H1 (cell line): ENCODE measurements at regions not wholly inside any gene's neighbourhood (a gene's known extent, or its start where the extent isn't known, plus 50 kb on each side); places are given as distances from the start of the nearest gene placed in this dataset.

Experiments
- CTCF ChIA-PET: fragments of 300-600 bp; sonication (Branson Sonifier 250); formaldehyde crosslinking; loops from one replicate; lab custom pipeline; 2021; ENCODE audit not compliant: partially characterized antibody; lab: Charles Lee
- POLR2A ChIA-PET: fragments of 300-600 bp; sonication (Branson Sonifier 250); formaldehyde crosslinking; loops from one replicate; lab custom pipeline; 2021; ENCODE audit warnings: inconsistent platforms; ENCODE audit not compliant: partially characterized antibody; lab: Charles Lee
- DNase-seq, 2 experiments: peaks; one replicate each; pipeline versions ENCODE4 v3.0.0 to v3.0.0-alpha.2; 2010 to 2022; ENCODE audit warnings: low spot score in 2 of 2, low read depth in 1 of 2, mixed read lengths in 1 of 2
- FAIRE-seq: peaks from 2 replicates; lab custom pipeline; 2011; peaks lifted over from hg19 to GRCh38; lab: Jason Lieb, UNC
- H2AFZ ChIP-seq: 2 replicates; pipeline ENCODE4 v1.8.1; 2012; ENCODE audit warnings: low read length, inconsistent platforms
- H2AK5ac ChIP-seq: 2 replicates; pipeline ENCODE4 v1.6.1; 2013; ENCODE audit warnings: low read depth, low read length
- H2BK120ac ChIP-seq: replicated peaks from 2 replicates; pipeline ENCODE3; 2013; ENCODE audit warnings: low read depth, low read length, inconsistent platforms
- H2BK12ac ChIP-seq: 2 replicates; pipeline ENCODE4 v1.6.1; 2013; ENCODE audit warnings: low read depth, low read length
- H2BK15ac ChIP-seq: 2 replicates; pipeline ENCODE4 v1.6.1; 2013; ENCODE audit warnings: low read length
- H2BK20ac ChIP-seq: 2 replicates; pipeline ENCODE4 v1.6.1; 2013; ENCODE audit warnings: low read length
- H2BK5ac ChIP-seq: 2 replicates; pipeline ENCODE4 v1.6.1; 2013; ENCODE audit warnings: low read depth, low read length
- H3K14ac ChIP-seq: 2 replicates; pipeline ENCODE4 v1.6.1; 2013; ENCODE audit warnings: inconsistent platforms; ENCODE audit not compliant: insufficient read length
- H3K18ac ChIP-seq: 2 replicates; pipeline ENCODE4 v1.6.1; 2013; ENCODE audit warnings: low read length; ENCODE audit errors: extremely low read depth
- H3K23ac ChIP-seq: 2 replicates; pipeline ENCODE4 v1.6.1; 2013; ENCODE audit warnings: inconsistent platforms; ENCODE audit not compliant: insufficient read length
- H3K23me2 ChIP-seq: 2 replicates; pipeline ENCODE4 v1.6.1; 2013; ENCODE audit warnings: low read depth, low read length
- H3K27ac ChIP-seq: 2 replicates; pipeline ENCODE4 v1.6.1; 2011; ENCODE audit warnings: low read depth, low read length, inconsistent platforms
- H3K27me3 ChIP-seq, 4 experiments: replicated peaks in 1 of 4; 1 replicate in 1 of 4; 2 replicates in 3 of 4; pipeline versions ENCODE4 v1.6.1 to v1.8.1; 2011 to 2013; ENCODE audit warnings: low read length in 3 of 4, mild to moderate bottlenecking in 3 of 4, inconsistent platforms in 2 of 4, mixed read lengths in 2 of 4, moderate library complexity in 1 of 4; ENCODE audit not compliant: control insufficient read depth in 3 of 4, insufficient read depth in 3 of 4; ENCODE audit errors: extremely low read depth in 1 of 4
- H3K36me3 ChIP-seq, 4 experiments: 2 replicates each; pipeline versions ENCODE4 v1.6.1 to v1.8.1; 2011 to 2013; ENCODE audit warnings: mild to moderate bottlenecking in 4 of 4, low read length in 3 of 4, moderate library complexity in 2 of 4, control low read depth in 1 of 4, inconsistent platforms in 1 of 4; ENCODE audit not compliant: insufficient read depth in 4 of 4, control insufficient read depth in 2 of 4
- H3K4ac ChIP-seq: replicated peaks from 2 replicates; pipeline ENCODE3; 2013; ENCODE audit warnings: low read length, low read depth, mixed read lengths, inconsistent platforms; ENCODE audit not compliant: insufficient read length
- H3K4me1 ChIP-seq, 4 experiments: replicated peaks in 1 of 4; 1 replicate in 1 of 4; 2 replicates in 3 of 4; pipeline versions ENCODE4 v1.6.1 to v1.8.1; 2011 to 2013; ENCODE audit warnings: low read length in 3 of 4, inconsistent platforms in 2 of 4, mixed read lengths in 1 of 4; ENCODE audit not compliant: insufficient read depth in 4 of 4, control insufficient read depth in 3 of 4
- H3K4me2 ChIP-seq, 2 experiments: 2 replicates each; pipeline versions ENCODE4 v1.6.1 to v1.8.1; 2011 to 2013; ENCODE audit warnings: low read depth in 2 of 2, low read length in 2 of 2, control low read depth in 1 of 2, inconsistent platforms in 1 of 2, mild to moderate bottlenecking in 1 of 2; ENCODE audit not compliant: insufficient read depth in 1 of 2
- H3K4me3 ChIP-seq, 4 experiments: fragments of 200-600, 300-600 bp in 1 of 4; sonication (generic), shearing (Covaris generic), sonication (Bioruptor Twin) in 1 of 4; 2 replicates each; pipeline versions ENCODE4 v1.5.1 to v1.8.1; 2011 to 2016; ENCODE audit warnings: low read length in 4 of 4, low read depth in 3 of 4, control low read depth in 2 of 4, inconsistent platforms in 2 of 4, mild to moderate bottlenecking in 2 of 4, mixed read lengths in 1 of 4, moderate library complexity in 1 of 4; ENCODE audit not compliant: insufficient read depth in 2 of 4; ENCODE audit errors: extremely low read depth in 1 of 4
- H3K56ac ChIP-seq: replicated peaks from 2 replicates; pipeline ENCODE3; 2013; ENCODE audit warnings: low read depth, mild to moderate bottlenecking, mixed read lengths, low read length, inconsistent platforms; ENCODE audit not compliant: insufficient read length
- H3K79me1 ChIP-seq: 2 replicates; pipeline ENCODE4 v1.6.1; 2013; ENCODE audit warnings: low read depth, low read length, control low read depth
- H3K79me2 ChIP-seq, 2 experiments: 2 replicates each; pipeline versions ENCODE4 v1.6.1 to v1.8.1; 2012 to 2013; ENCODE audit warnings: low read length in 2 of 2, mild to moderate bottlenecking in 2 of 2, inconsistent platforms in 1 of 2; ENCODE audit not compliant: insufficient read depth in 2 of 2, control insufficient read depth in 1 of 2
- H3K9ac ChIP-seq, 4 experiments: replicated peaks in 1 of 4; 1 replicate in 1 of 4; 2 replicates in 3 of 4; pipeline versions ENCODE4 v1.6.1 to v1.8.1; 2011 to 2013; ENCODE audit warnings: low read depth in 3 of 4, low read length in 3 of 4, control low read depth in 2 of 4, mild to moderate bottlenecking in 2 of 4, moderate library complexity in 2 of 4, inconsistent platforms in 1 of 4; ENCODE audit errors: extremely low read depth in 1 of 4
- H3K9me3 ChIP-seq, 2 experiments: 2 replicates each; pipeline versions ENCODE4 v1.6.1 to v1.8.1; 2012 to 2013; ENCODE audit warnings: mild to moderate bottlenecking in 2 of 2, moderate library complexity in 2 of 2, control low read depth in 1 of 2, inconsistent platforms in 1 of 2, low read depth in 1 of 2, low read length in 1 of 2, mixed read lengths in 1 of 2; ENCODE audit not compliant: insufficient read depth in 2 of 2
- H4K20me1 ChIP-seq, 2 experiments: replicated peaks in 1 of 2; 2 replicates each; pipeline versions ENCODE3 to v1.8.1; 2011 to 2013; ENCODE audit warnings: inconsistent platforms in 2 of 2, low read length in 2 of 2, mild to moderate bottlenecking in 1 of 2; ENCODE audit not compliant: insufficient read depth in 2 of 2, control insufficient read depth in 1 of 2
- H4K5ac ChIP-seq: 2 replicates; pipeline ENCODE4 v1.6.1; 2013; ENCODE audit warnings: low read length, low read depth, mixed read lengths, inconsistent platforms; ENCODE audit not compliant: insufficient read length
- H4K8ac ChIP-seq: 2 replicates; pipeline ENCODE4 v1.8.0; 2013; ENCODE audit warnings: mild to moderate bottlenecking, moderate library complexity, low read length, inconsistent platforms; ENCODE audit not compliant: insufficient read depth; ENCODE audit errors: extremely low read depth
- H4K91ac ChIP-seq: replicated peaks from 2 replicates; pipeline ENCODE3; 2013; ENCODE audit warnings: low read length, mixed read lengths, inconsistent platforms; ENCODE audit not compliant: insufficient read length
- ATF2 ChIP-seq: IDR thresholded peaks from 2 replicates; pipeline ENCODE4 v1.6.1; 2012; ENCODE audit warnings: low read length, inconsistent platforms
- CHD1 ChIP-seq: IDR thresholded peaks from 2 replicates; pipeline ENCODE4 v1.6.1; 2012; ENCODE audit warnings: low read depth, low read length, improper control_type of control experiment
- HDAC2 ChIP-seq, 2 experiments: fragments of 300-600 bp in 1 of 2; sonication (generic) in 1 of 2; IDR thresholded peaks; 2 replicates each; pipeline ENCODE4 v1.6.1; 2011 to 2012; ENCODE audit warnings: low read depth in 2 of 2, low read length in 2 of 2, mild to moderate bottlenecking in 2 of 2, moderate library complexity in 2 of 2, borderline replicate concordance in 1 of 2, inconsistent platforms in 1 of 2
- RBBP5 ChIP-seq: IDR thresholded peaks from 2 replicates; pipeline ENCODE4 v1.7.1; 2012; ENCODE audit warnings: low read depth, mild to moderate bottlenecking, inconsistent platforms, low read length, moderate library complexity, borderline replicate concordance

DNA sequence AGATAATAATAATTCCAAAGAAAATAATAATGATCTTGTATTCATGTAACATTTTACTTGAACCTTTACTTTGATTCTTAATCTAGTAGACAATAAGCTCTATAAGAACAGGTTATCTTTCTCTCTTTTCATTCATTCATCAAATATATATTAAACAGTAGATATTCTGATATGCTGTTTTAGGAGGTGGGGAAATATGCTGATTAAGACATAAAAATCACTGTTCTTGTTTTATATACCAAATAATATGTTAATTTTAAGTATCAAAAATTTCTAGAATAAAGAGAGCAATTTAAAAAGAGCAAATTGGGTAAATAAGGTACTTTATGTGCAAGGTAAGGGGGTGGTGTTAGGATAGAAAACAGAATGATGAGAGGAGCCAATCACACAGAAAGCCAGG, 401.9 kb downstream of the PDHA2 start:
- ChIA-PET CTCF (interaction anchor here (0.5 kb wide), 1 partner anchor 71 kb away, joined by 3 read pairs; no protein-coding TSS in a partner anchor), POLR2A (no interaction called here)
- no peak overlapping the region for H3K4ac ChIP-seq
- no peak overlapping the region for H4K91ac ChIP-seq
- H3K27me3 ChIP-seq = no peaks in the 10 kb centered on the region
- H3K4me1 ChIP-seq = no peaks in the 10 kb centered on the region
- H3K27ac ChIP-seq = no peak overlapping the region
- H3K23ac ChIP-seq = no peak overlapping the region
- H3K14ac ChIP-seq = no peak overlapping the region
- no peak overlapping the region for H2BK120ac ChIP-seq
- H3K9ac ChIP-seq = no peak overlapping the region
- H4K20me1 ChIP-seq = no peaks in the 10 kb centered on the region
- no peak overlapping the region for H3K4me3 ChIP-seq
- H3K18ac ChIP-seq = no peak overlapping the region
- DNase-seq (no peak), FAIRE-seq (no peak)
- no peak overlapping the region for H2AK5ac ChIP-seq
- H2BK12ac ChIP-seq = no peak overlapping the region
- H2BK20ac ChIP-seq = no peak overlapping the region
- H3K79me2 ChIP-seq = no peaks in the 10 kb centered on the region
- H2AFZ ChIP-seq = no peak overlapping the region
- no peak overlapping the region for H3K56ac ChIP-seq
- no peak overlapping the region for H4K8ac ChIP-seq
- no peak overlapping the region for H2BK15ac ChIP-seq
- H4K5ac ChIP-seq = no peak overlapping the region
- no peak overlapping the region for H2BK5ac ChIP-seq
- 0 out of 8 replicates have a peak, but pooled peaks cover 0 to 2% (median 0%) of the 10 kb centered on the region in 4 experiments for H3K36me3 ChIP-seq
- H3K79me1 ChIP-seq = no peaks in the 10 kb centered on the region
- H3K9me3 ChIP-seq = peaks cover 8 to 10% of the 10 kb centered on the region in 2 experiments
- no peaks in the 10 kb centered on the region for H3K23me2 ChIP-seq
- H3K4me2 ChIP-seq = no peak overlapping the region
- TF ChIP-seq RBBP5 (no peak), CHD1 (no peak), ATF2 (no peak), HDAC2 (IDR thresholded peaks at IDR 0.05; ENCODE audit: borderline replicate concordance in 1 of 2, low read depth in 2 of 2, low read length in 2 of 2) (no peak)
